Small intestine (tissue), 7 donors: ENCODE measurements at regions not wholly inside any gene's neighbourhood (a gene's known extent, or its start where the extent isn't known, plus 50 kb on each side); places are given as distances from the start of the nearest gene placed in this dataset.

Source experiments
- DNase-seq, 2 donors: peaks; one replicate each; pipeline versions ENCODE4 v3.0.0 to v3.0.0-alpha.2; 2013
- FAIRE-seq: peaks from 2 replicates; lab custom pipeline; 2012; peaks lifted over from hg19 to GRCh38; lab: Jason Lieb, UNC
- H3K27ac ChIP-seq, 3 donors: one replicate each; pipeline ENCODE4 v1.5.1; 2013; ENCODE audit warnings: low read length in 2 of 3, mild to moderate bottlenecking in 2 of 3, control low read depth in 1 of 3, inconsistent platforms in 1 of 3, low read depth in 1 of 3, moderate library complexity in 1 of 3
- H3K27me3 ChIP-seq, 3 donors: one replicate each; pipeline ENCODE4 v1.6.1; 2013; ENCODE audit warnings: low read length in 3 of 3, inconsistent platforms in 1 of 3; ENCODE audit not compliant: control insufficient read depth in 3 of 3, insufficient read depth in 3 of 3
- H3K36me3 ChIP-seq, 3 donors: one replicate each; pipeline ENCODE4 v1.6.1; 2013; ENCODE audit warnings: low read length in 3 of 3, inconsistent platforms in 1 of 3, low read depth in 1 of 3, mild to moderate bottlenecking in 1 of 3, moderate library complexity in 1 of 3; ENCODE audit not compliant: control insufficient read depth in 3 of 3, insufficient read depth in 2 of 3
- H3K4me1 ChIP-seq, 3 donors: one replicate each; pipeline ENCODE4 v1.6.1; 2013; ENCODE audit warnings: low read length in 2 of 3, inconsistent platforms in 1 of 3, low read depth in 1 of 3, mild to moderate bottlenecking in 1 of 3, moderate library complexity in 1 of 3; ENCODE audit not compliant: control insufficient read depth in 3 of 3, insufficient read depth in 2 of 3
- H3K4me3 ChIP-seq, 3 donors: one replicate each; pipeline ENCODE4 v1.5.1; 2013; ENCODE audit warnings: low read length in 3 of 3, control low read depth in 1 of 3, inconsistent platforms in 1 of 3, low read depth in 1 of 3, mild to moderate bottlenecking in 1 of 3, moderate library complexity in 1 of 3
- H3K9me3 ChIP-seq, 2 donors: one replicate each; pipeline ENCODE4 v1.6.1; 2013; ENCODE audit warnings: low read depth in 1 of 2, low read length in 1 of 2; ENCODE audit not compliant: control insufficient read depth in 2 of 2, insufficient read depth in 1 of 2
- WGBS, 3 donors: extraction: QIAGEN DNeasy Blood & Tissue Kit; methylation state at CpG; one replicate each; pipeline ENCODE4 v1.1.7; 2013; 5-methylcytosine and 5-hydroxymethylcytosine counted together
- donor health status: healthy with polysubstance abuse.
- donor health status: control.
- donor health status: control.
- donor health status: Bipolar disorder and iron deficiency.
- donor health status: healthy.

DNA sequence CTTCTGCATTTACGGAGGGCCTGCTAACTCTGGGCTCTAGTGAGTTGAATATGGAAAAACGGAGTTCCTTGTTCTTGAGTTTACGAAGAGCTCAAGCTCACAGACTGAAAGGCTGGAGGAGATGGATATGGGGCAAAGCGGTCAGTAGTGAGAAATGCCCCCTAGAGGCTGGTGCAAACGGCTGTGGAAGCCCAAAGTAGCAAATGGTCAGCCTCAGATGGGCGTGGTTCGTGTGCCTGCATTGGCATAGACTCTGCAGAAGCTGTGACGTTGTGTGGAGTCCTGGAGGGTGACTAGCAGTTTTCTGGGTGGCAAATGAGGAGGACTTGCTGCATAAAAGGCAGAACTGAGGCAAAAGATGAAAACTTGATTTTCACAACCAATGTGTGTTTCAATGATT lies 93.6 kb upstream of the TWIST2 start:
- FAIRE-seq = no peak

GRCh38 chr2:238761868-238762267 lies 86.0 kb upstream of the TWIST2 start:
- Histone ChIP-seq H3K4me3 (no peak overlapping the region), H3K4me1 (no peaks in the 10 kb centered on the region), H3K36me3 (no peaks in the 10 kb centered on the region), H3K27me3 (no peaks in the 10 kb centered on the region), H3K27ac (no peak overlapping the region), H3K9me3 (no peaks in the 10 kb centered on the region)
- DNase-seq (peak in 1 of 2 donors; percentile 15), FAIRE-seq (no peak)
- 18 to 21% (median 19%) methylated on average over 7 of the region's 7 CpGs for WGBS, 3 donors

More for the DNA sequence above, 93.6 kb upstream of the TWIST2 start:
- H3K4me1 ChIP-seq = no peaks in the 10 kb centered on the region
- no peak for DNase-seq
- H3K27ac ChIP-seq = no peak overlapping the region
- peaks cover 0 to 4% of the 10 kb centered on the region in 2 donors for H3K9me3 ChIP-seq
- H3K4me3 ChIP-seq = no peak overlapping the region
- WGBS, 3 donors = 55 to 60% (median 57%) methylated on average over 8 of the region's 8 CpGs
- no peaks in the 10 kb centered on the region for H3K36me3 ChIP-seq
- peaks cover 0 to 2% (median 0%) of the 10 kb centered on the region in 3 donors for H3K27me3 ChIP-seq

- DNase-seq (no peak), FAIRE-seq (no peak)
- H3K36me3 ChIP-seq = no peaks in the 10 kb centered on the region
- no peak overlapping the region for H3K4me3 ChIP-seq
- H3K27me3 ChIP-seq = no peaks in the 10 kb centered on the region
- whole genome bisulfite sequencing, 3 donors = 51 to 61% (median 52%) methylated on average over 7 of the region's 7 CpGs
- no peak overlapping the region for H3K27ac ChIP-seq
- H3K9me3 ChIP-seq = no peaks in the 10 kb centered on the region
- H3K4me1 ChIP-seq = no peaks in the 10 kb centered on the region
These were observed 84.4 kb upstream of the TWIST2 start for GRCh38 chr2:238763471-238763995.

GRCh38 chr2:238765590-238765989 lies 82.3 kb upstream of the TWIST2 start:
- Histone ChIP-seq H3K27me3 (no peaks in the 10 kb centered on the region), H3K36me3 (no peaks in the 10 kb centered on the region), H3K9me3 (no peaks in the 10 kb centered on the region), H3K4me3 (no peak overlapping the region), H3K4me1 (no peaks in the 10 kb centered on the region), H3K27ac (no peak overlapping the region)
- FAIRE-seq (no peak), DNase-seq (no peak)
- 62 to 73% (median 67%) methylated on average over 8 of the region's 8 CpGs for WGBS, 3 donors

DNA sequence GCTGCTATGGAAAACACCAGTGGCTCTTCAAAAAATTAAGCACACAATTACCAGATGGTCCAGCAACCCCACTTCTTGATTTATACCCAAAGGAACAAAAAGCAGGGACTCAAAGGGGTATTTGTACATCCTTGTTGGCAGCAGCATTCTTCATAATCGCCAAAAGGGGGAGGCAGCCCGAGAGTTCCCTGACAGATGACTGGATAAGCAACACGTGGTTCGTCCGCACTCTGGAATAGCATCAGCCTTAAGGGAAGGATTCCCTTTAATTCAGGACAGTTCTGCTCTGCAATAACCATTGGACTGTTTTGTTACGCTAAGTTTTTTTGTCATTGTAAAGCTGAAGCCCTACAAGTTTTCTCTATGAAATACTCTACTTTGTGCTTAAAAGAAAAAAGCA lies 76.7 kb upstream of the TWIST2 start:
- no peak for FAIRE-seq
- peaks cover 0 to 6% (median 0%) of the 10 kb centered on the region in 3 donors for H3K27me3 ChIP-seq
- H3K9me3 ChIP-seq = no peaks in the 10 kb centered on the region
- H3K4me1 ChIP-seq = no peaks in the 10 kb centered on the region
- H3K36me3 ChIP-seq = no peaks in the 10 kb centered on the region
- no peak overlapping the region for H3K4me3 ChIP-seq
- 26 to 43% (median 38%) methylated on average over 6 of the region's 6 CpGs for WGBS, 3 donors
- no peak for DNase-seq
- no peak overlapping the region for H3K27ac ChIP-seq

DNA sequence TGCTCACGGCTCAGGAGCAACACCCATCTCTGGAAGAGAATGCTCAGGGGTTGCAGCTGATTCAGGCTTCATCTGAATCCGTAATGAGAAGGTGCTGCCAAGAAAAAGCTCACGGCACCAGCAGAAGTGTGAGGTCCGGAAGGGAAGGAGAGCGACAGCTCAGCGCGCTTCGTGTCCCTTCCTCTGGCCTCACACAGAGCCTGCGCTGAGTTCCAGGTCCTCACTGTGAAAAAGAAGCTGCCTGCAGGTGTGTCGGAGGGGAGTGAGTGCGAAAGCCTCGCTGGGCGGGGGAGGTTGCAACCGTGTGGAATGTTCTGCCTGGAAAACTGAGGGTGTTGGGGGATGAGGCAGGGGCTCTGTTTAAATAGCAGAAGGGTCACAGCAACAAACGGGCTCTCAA lies 76.2 kb upstream of the TWIST2 start:
- H3K36me3 ChIP-seq = no peaks in the 10 kb centered on the region
- H3K4me1 ChIP-seq = no peaks in the 10 kb centered on the region
- no peak overlapping the region for H3K27ac ChIP-seq
- H3K27me3 ChIP-seq = peaks cover 0 to 6% (median 0%) of the 10 kb centered on the region in 3 donors
- DNase-seq = no peak
- H3K4me3 ChIP-seq = no peak overlapping the region
- WGBS, 3 donors = 48 to 70% (median 69%) methylated on average over 15 of the region's 15 CpGs
- FAIRE-seq = no peak
- H3K9me3 ChIP-seq = no peaks in the 10 kb centered on the region

GRCh38 chr2:238772635-238773297 lies 75.1 kb upstream of the TWIST2 start:
- peaks cover 0 to 6% (median 0%) of the 10 kb centered on the region in 3 donors for H3K27me3 ChIP-seq
- WGBS, 3 donors = 85 to 88% (median 86%) methylated on average over 20 to 21 of the region's 21 CpGs
- no peaks in the 10 kb centered on the region for H3K36me3 ChIP-seq
- DNase-seq (no peak), FAIRE-seq (no peak)
- H3K27ac ChIP-seq = no peak overlapping the region
- H3K4me3 ChIP-seq = no peak overlapping the region
- no peaks in the 10 kb centered on the region for H3K4me1 ChIP-seq
- H3K9me3 ChIP-seq = no peaks in the 10 kb centered on the region

DNA sequence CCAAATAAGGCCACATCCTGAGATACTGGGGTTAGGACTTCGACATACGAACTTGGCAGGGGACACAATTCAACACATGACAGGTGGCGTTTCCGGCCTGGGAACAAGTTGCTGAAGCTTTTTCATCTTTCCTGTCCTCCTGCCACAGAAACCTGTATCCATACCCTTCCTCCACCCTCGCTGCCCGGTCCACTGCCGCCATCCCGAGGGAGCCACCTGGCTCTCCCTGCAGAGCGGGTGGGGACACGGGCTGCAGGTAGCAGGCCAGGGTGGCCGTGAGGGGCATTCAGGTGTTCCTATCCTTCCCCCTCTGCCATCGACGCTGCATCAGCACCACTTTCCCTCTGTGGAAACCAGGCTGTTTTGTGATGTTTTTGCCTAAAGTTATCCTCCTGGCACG lies 74.4 kb upstream of the TWIST2 start:
- Histone ChIP-seq H3K4me3 (no peak overlapping the region), H3K9me3 (no peaks in the 10 kb centered on the region), H3K27me3 (peaks cover 0 to 6% (median 0%) of the 10 kb centered on the region in 3 donors), H3K4me1 (no peaks in the 10 kb centered on the region), H3K27ac (no peak overlapping the region), H3K36me3 (no peaks in the 10 kb centered on the region)
- FAIRE-seq (no peak), DNase-seq (no peak)
- WGBS, 3 donors = 85 to 90% (median 90%) methylated on average over 14 of the region's 14 CpGs
